ENCODE measurements at regions not wholly inside any gene's neighbourhood (a gene's known extent, or its start where the extent isn't known, plus 50 kb on each side); places are given as distances from the start of the nearest gene placed in this dataset.

DNA sequence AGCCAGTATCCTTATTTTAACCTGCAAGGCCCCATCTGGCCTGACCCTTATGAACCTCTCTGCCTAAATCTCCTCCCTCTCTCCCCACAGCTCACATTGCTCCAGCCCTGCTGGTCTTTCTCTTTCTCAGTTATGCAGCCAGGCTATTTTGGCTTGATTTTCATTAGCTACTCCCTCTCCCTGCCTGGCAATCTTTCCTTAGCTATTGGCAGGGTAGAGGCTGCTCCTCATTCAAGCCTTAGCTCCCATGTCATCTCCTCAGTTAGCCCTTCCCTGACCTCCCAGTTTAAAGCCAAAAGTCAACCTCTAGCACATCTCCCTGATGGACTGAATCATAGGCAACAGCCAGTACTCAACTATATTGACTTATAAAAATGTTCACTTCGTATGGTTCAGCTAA, 214.4 kb upstream of the CELF2 start:
- H3K9me3 Mint-ChIP-seq = no peaks in the 10 kb centered on the region
- POLR2A ChIA-PET = no interaction called here

GRCh38 chr10:10804061-10804460, 213.6 kb upstream of the CELF2 start:
- peaks cover 8% of the 10 kb centered on the region for H3K27me3 Mint-ChIP-seq
- ATAC-seq (ENCODE audit: low read depth) (no peak), DNase-seq (no peak)
- no peaks in the 10 kb centered on the region for H3K4me1 Mint-ChIP-seq
- H3K9me3 Mint-ChIP-seq = no peaks in the 10 kb centered on the region
- H3K4me3 Mint-ChIP-seq = no peak overlapping the region
- no peak overlapping the region for H3K27ac Mint-ChIP-seq
- POLR2A ChIA-PET = no interaction called here
- no peaks in the 10 kb centered on the region for H3K36me3 Mint-ChIP-seq

More for the DNA sequence above, 214.4 kb upstream of the CELF2 start:
- ATAC-seq (ENCODE audit: low read depth) (no peak), DNase-seq (no peak)
- no peak overlapping the region for H3K4me3 Mint-ChIP-seq
- H3K27ac Mint-ChIP-seq = no peak overlapping the region
- H3K4me1 Mint-ChIP-seq = no peaks in the 10 kb centered on the region
- H3K27me3 Mint-ChIP-seq = peaks cover 7% of the 10 kb centered on the region
- H3K36me3 Mint-ChIP-seq = no peaks in the 10 kb centered on the region

DNA sequence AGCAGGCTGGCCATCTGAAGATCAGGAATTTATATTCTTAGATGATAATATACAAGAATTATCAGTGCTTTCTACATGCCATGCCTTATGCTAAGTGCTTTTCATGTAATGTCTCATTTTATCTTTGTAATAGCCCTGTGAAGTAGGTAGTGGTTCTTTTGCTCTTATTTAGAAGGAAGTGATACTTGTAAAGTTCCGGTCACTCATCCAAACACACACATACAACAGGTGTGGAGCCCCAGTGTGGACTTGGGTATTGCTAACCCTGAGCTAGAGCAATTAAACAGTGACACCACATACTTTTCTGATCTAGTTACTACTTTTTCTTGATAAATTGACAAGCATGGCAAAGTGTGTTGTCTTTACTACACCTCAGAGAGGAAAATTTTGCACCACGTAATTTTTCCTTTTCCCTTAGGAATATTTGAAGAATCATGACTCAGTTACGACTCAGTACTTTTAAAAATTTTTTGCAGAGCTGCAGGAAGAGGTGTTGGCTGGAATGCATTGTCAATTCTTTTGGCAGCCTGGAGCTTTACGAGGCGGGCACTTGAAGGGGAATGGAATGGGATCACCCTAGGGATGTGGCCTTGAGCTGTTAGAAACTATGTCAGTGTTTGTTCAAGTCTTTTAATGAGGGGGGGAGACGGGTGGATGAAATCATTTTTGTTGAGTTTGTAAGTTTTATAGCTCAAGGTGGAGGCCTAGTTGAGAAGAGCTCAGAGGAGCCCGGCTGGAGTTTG, 212.5 kb upstream of the CELF2 start:
- H3K4me3 Mint-ChIP-seq = no peak overlapping the region
- no peaks in the 10 kb centered on the region for H3K4me1 Mint-ChIP-seq
- H3K9me3 Mint-ChIP-seq = no peaks in the 10 kb centered on the region
- H3K27me3 Mint-ChIP-seq = peaks cover 8% of the 10 kb centered on the region
- DNase-seq (no peak), ATAC-seq (ENCODE audit: low read depth) (no peak)
- POLR2A ChIA-PET = no interaction called here
- no peaks in the 10 kb centered on the region for H3K36me3 Mint-ChIP-seq
- no peak overlapping the region for H3K27ac Mint-ChIP-seq

DNA sequence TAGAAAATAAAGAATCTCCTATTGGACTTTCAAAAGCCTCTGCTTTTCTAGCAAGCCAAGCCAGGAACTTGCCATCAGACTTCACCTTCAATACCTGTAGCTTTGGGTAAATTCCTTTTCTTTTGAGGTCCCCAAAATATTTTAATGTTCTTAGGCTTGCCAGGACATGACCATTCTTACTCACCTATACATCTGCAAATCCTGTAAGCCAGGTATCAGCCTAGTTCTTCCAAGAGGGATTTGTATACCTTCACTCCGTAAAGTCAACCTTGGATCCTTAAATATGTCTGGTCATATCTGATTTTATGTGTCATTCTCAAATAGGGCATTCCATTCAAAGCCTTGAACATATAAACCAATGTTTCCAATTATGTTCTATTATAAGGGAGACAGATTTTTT, 210.6 kb upstream of the CELF2 start:
- Mint-ChIP-seq H3K4me3 (no peak overlapping the region), H3K27me3 (peaks cover 9% of the 10 kb centered on the region), H3K36me3 (no peaks in the 10 kb centered on the region), H3K4me1 (no peaks in the 10 kb centered on the region), H3K9me3 (peaks cover 2% of the 10 kb centered on the region), H3K27ac (no peak overlapping the region)
- DNase-seq (no peak), ATAC-seq (ENCODE audit: low read depth) (no peak)
- POLR2A ChIA-PET = no interaction called here

GRCh38 chr10:10811562-10811961, 206.1 kb upstream of the CELF2 start:
- DNase-seq (no peak), ATAC-seq (ENCODE audit: low read depth) (no peak)
- peaks cover 5% of the 10 kb centered on the region for H3K9me3 Mint-ChIP-seq
- H3K4me3 Mint-ChIP-seq = no peak overlapping the region
- H3K27me3 Mint-ChIP-seq = peaks cover 13% of the 10 kb centered on the region
- H3K4me1 Mint-ChIP-seq = no peaks in the 10 kb centered on the region
- no peak overlapping the region for H3K27ac Mint-ChIP-seq
- H3K36me3 Mint-ChIP-seq = no peaks in the 10 kb centered on the region
- POLR2A ChIA-PET = no interaction called here

- H3K4me3 Mint-ChIP-seq = no peak overlapping the region
- peaks cover 9% of the 10 kb centered on the region for H3K27me3 Mint-ChIP-seq
- POLR2A ChIA-PET = no interaction called here
- no peaks in the 10 kb centered on the region for H3K36me3 Mint-ChIP-seq
- H3K9me3 Mint-ChIP-seq = peaks cover 5% of the 10 kb centered on the region
- H3K4me1 Mint-ChIP-seq = no peaks in the 10 kb centered on the region
- DNase-seq (no peak), ATAC-seq (ENCODE audit: low read depth) (no peak)
- H3K27ac Mint-ChIP-seq = no peak overlapping the region
These were observed 204.0 kb upstream of the CELF2 start for GRCh38 chr10:10813656-10814055.

GRCh38 chr10:10814069-10814468, 203.6 kb upstream of the CELF2 start:
- peaks cover 5% of the 10 kb centered on the region for H3K9me3 Mint-ChIP-seq
- peaks cover 9% of the 10 kb centered on the region for H3K27me3 Mint-ChIP-seq
- POLR2A ChIA-PET = no interaction called here
- H3K27ac Mint-ChIP-seq = no peak overlapping the region
- ATAC-seq (ENCODE audit: low read depth) (no peak), DNase-seq (no peak)
- H3K4me3 Mint-ChIP-seq = no peak overlapping the region
- H3K36me3 Mint-ChIP-seq = no peaks in the 10 kb centered on the region
- H3K4me1 Mint-ChIP-seq = no peaks in the 10 kb centered on the region

DNA sequence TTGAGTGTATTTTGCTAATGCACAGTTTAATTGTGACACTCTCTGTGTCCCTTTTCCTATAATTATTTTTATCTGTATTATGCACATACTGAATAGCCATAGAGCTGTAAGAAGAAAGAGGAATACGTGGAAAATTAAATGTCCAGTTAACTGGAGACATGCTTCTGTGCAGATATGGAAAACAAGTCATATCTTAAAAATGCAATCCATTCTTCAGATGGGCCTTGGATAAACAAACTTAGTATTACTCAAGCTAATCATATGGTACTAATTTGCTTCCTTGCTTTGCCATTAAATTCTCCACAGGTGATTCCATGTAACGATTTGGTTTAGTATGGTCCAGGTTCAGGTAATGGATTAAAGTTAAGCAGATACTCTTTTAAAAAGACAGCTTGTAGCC, 201.2 kb upstream of the CELF2 start:
- H3K9me3 Mint-ChIP-seq = peaks cover 7% of the 10 kb centered on the region
- H3K27ac Mint-ChIP-seq = no peak overlapping the region
- H3K4me1 Mint-ChIP-seq = no peaks in the 10 kb centered on the region
- POLR2A ChIA-PET = no interaction called here
- DNase-seq (no peak), ATAC-seq (ENCODE audit: low read depth) (no peak)
- H3K27me3 Mint-ChIP-seq = peaks cover 6% of the 10 kb centered on the region
- no peak overlapping the region for H3K4me3 Mint-ChIP-seq
- H3K36me3 Mint-ChIP-seq = no peaks in the 10 kb centered on the region

DNA sequence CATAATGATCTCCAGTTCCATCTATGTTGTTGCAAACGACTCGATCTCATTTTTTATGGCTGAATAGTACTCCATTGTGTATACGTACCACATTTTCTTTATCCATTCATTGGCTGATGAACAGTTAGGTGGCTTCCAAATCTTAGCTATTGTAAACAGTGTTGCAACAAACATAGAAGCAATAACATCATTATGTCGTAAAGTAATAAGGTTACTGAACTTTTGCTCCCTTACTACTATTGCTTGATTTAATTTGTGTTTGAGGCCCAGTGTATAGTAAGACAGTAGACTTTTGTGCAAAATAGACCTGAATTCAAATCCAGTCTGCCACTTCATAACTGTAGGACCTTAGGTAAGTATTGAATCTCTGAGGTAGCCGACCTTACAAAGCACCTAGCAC, 200.1 kb upstream of the CELF2 start:
- Mint-ChIP-seq H3K27ac (no peak overlapping the region), H3K4me3 (no peak overlapping the region), H3K9me3 (peaks cover 4% of the 10 kb centered on the region), H3K4me1 (no peaks in the 10 kb centered on the region), H3K36me3 (no peaks in the 10 kb centered on the region), H3K27me3 (peaks cover 6% of the 10 kb centered on the region)
- ATAC-seq (ENCODE audit: low read depth) (no peak), DNase-seq (no peak)
- POLR2A ChIA-PET = no interaction called here

GRCh38 chr10:10818082-10818481, 199.6 kb upstream of the CELF2 start:
- peaks cover 5% of the 10 kb centered on the region for H3K27me3 Mint-ChIP-seq
- H3K4me3 Mint-ChIP-seq = no peak overlapping the region
- DNase-seq (no peak), ATAC-seq (ENCODE audit: low read depth) (no peak)
- H3K4me1 Mint-ChIP-seq = no peaks in the 10 kb centered on the region
- H3K36me3 Mint-ChIP-seq = no peaks in the 10 kb centered on the region
- peaks cover 2% of the 10 kb centered on the region for H3K9me3 Mint-ChIP-seq
- POLR2A ChIA-PET = no interaction called here
- no peak overlapping the region for H3K27ac Mint-ChIP-seq

DNA sequence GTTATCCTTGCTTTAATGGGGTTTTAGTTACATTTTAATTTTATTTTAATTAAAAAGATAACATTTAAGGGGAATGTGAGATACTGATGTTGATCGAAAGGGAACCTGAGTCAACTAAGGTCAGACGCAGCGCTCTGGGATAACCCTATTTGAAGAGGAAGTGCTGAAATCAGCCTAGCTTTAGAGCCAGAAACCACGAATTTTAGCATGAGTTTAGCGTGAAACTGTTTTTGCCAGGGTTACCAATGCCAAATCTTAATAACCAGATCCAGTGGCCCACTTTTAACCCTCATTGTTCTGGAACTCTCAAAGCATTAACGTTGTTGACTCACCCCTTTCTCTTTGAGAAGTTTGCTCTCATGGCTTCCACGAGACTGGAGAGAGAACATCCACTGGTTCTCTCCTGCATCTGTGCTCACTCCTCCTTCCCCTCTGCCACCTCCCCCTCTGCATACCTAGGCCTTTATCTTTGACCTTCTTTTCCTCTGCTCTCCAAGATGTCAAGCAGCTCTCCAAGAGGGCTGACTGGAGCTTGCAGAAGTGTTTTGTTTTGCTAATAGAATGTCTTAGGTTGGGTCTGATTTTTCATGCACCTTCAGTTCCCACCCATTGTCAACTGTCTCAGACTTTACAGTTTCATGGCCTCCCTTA, 198.3 kb upstream of the CELF2 start:
- no peaks in the 10 kb centered on the region for H3K4me1 Mint-ChIP-seq
- POLR2A ChIA-PET = no interaction called here
- ATAC-seq (ENCODE audit: low read depth) (no peak), DNase-seq (no peak)
- H3K9me3 Mint-ChIP-seq = peaks cover 2% of the 10 kb centered on the region
- no peak overlapping the region for H3K4me3 Mint-ChIP-seq
- no peak overlapping the region for H3K27ac Mint-ChIP-seq
- no peaks in the 10 kb centered on the region for H3K36me3 Mint-ChIP-seq
- peaks cover 5% of the 10 kb centered on the region for H3K27me3 Mint-ChIP-seq

GRCh38 chr10:10821926-10822325, 195.7 kb upstream of the CELF2 start:
- no peaks in the 10 kb centered on the region for H3K4me1 Mint-ChIP-seq
- H3K9me3 Mint-ChIP-seq = peaks cover 2% of the 10 kb centered on the region
- H3K27me3 Mint-ChIP-seq = peaks cover 5% of the 10 kb centered on the region
- ATAC-seq (ENCODE audit: low read depth) (no peak), DNase-seq (no peak)
- no peak overlapping the region for H3K27ac Mint-ChIP-seq
- no peaks in the 10 kb centered on the region for H3K36me3 Mint-ChIP-seq
- POLR2A ChIA-PET = no interaction called here
- H3K4me3 Mint-ChIP-seq = no peak overlapping the region

- Mint-ChIP-seq H3K9me3 (peaks cover 2% of the 10 kb centered on the region), H3K27me3 (peaks cover 5% of the 10 kb centered on the region), H3K4me1 (no peaks in the 10 kb centered on the region), H3K36me3 (no peaks in the 10 kb centered on the region), H3K4me3 (no peak overlapping the region), H3K27ac (no peak overlapping the region)
- POLR2A ChIA-PET = no interaction called here
- ATAC-seq (ENCODE audit: low read depth) (no peak), DNase-seq (no peak)
These were observed 193.0 kb upstream of the CELF2 start for GRCh38 chr10:10824591-10825148.

- Mint-ChIP-seq H3K27me3 (peaks cover 5% of the 10 kb centered on the region), H3K36me3 (no peaks in the 10 kb centered on the region), H3K27ac (no peak overlapping the region), H3K4me1 (no peaks in the 10 kb centered on the region), H3K9me3 (no peaks in the 10 kb centered on the region), H3K4me3 (no peak overlapping the region)
- POLR2A ChIA-PET = no interaction called here
- no peak for DNase-seq
- ATAC-seq (ENCODE audit: low read depth) = no peak
These were observed 191.5 kb upstream of the CELF2 start for GRCh38 chr10:10826125-10826524.

Measured in activated naive CD8-positive, alpha-beta T cell treated with anti-CD3 and anti-CD28 coated beads, Interleukin-2, amount 10 ng/mL, durations not matched to agents 7 days and 5 days (primary cell).